Left lung (tissue), 4 donors: ENCODE measurements at regions not wholly inside any gene's neighbourhood (a gene's known extent, or its start where the extent isn't known, plus 50 kb on each side); places are given as distances from the start of the nearest gene placed in this dataset.

ENCODE experiments used
- ATAC-seq: fragments of 200-7000 bp; cut with Tn5 transposase; one replicate; pipeline ENCODE4 v1.9.1; 2020; ENCODE audit warnings: moderate library complexity
- DNase-seq, 4 donors: peaks; one replicate each; pipeline ENCODE4 v3.0.0-alpha.2; 2013 to 2020
- H3K27ac ChIP-seq, 2 donors: fragments of 200-600 bp; sonication (generic) in 1 of 2; one replicate each; pipeline versions ENCODE4 v1.5.0 to v1.8.0; 2020 to 2021
- H3K27me3 ChIP-seq, 2 donors: fragments of 200-600 bp; sonication (generic) in 1 of 2; one replicate each; pipeline versions ENCODE4 v1.5.0 to v1.8.0; 2020 to 2021
- H3K36me3 ChIP-seq, 2 donors: fragments of 200-600 bp; sonication (generic) in 1 of 2; one replicate each; pipeline versions ENCODE4 v1.5.0 to v1.8.0; 2020 to 2021
- H3K4me1 ChIP-seq, 2 donors: fragments of 200-600 bp; one replicate each; pipeline ENCODE4 v1.8.0; 2021
- H3K4me3 ChIP-seq, 2 donors: fragments of 200-600 bp; sonication (generic) in 1 of 2; one replicate each; pipeline versions ENCODE4 v1.5.0 to v1.8.0; 2020 to 2021; ENCODE audit warnings: mild to moderate bottlenecking in 1 of 2
- H3K9me3 ChIP-seq, 2 donors: fragments of 200-600 bp; sonication (generic) in 1 of 2; one replicate each; pipeline versions ENCODE4 v1.5.0 to v1.8.0; 2020 to 2021
- intact Hi-C, 2 donors: fragments of 100-400 bp; cut with DNase I; formaldehyde crosslinking; loops; one replicate each; pipeline versions ENCODE4 v1.11.2 to v1.14.2; 2022
- TF ChIP-seq, protein P1 (sequence below), 2 donors: fragments of 200-600 bp; sonication (generic) in 1 of 2; IDR thresholded peaks; one replicate each; pipeline versions ENCODE4 v1.5.0 to v1.8.0; 2021; ENCODE audit warnings: antibody characterized with exemption in 2 of 2
- donor health status: DM: no; HTN: yes; CAD: no.
- donor health status: DM: no; HTN: no; CAD: no.

DNA sequence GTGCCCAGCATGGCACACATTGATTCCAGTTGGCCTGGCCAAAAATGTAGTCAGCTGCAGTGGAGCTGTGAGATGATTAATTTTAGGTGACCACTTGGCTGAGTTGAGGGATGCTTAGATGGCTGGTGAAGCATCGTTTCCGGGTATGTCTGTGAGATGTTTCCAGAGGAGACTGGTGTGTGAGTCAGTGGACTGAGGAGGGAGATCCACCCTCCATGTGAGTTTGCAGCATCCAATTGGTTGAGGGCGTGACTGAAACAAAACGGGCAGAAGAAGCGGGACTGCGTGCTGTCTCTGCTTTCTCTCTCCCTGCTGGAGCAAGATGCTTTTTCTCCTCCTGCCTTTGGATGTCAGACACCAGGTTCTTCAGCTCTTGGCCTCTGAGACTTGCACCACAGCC is 68.2 kb upstream of the DSCAM start:
- H3K36me3 ChIP-seq, result no peaks in the 10 kb centered on the region
- H3K4me3 ChIP-seq, result no peak overlapping the region
- ATAC-seq (no peak), DNase-seq (no peak)
- no peaks in the 10 kb centered on the region for H3K27me3 ChIP-seq
- H3K4me1 ChIP-seq, result no peaks in the 10 kb centered on the region
- no peak overlapping the region for H3K27ac ChIP-seq
- TF ChIP-seq, protein P1, sequence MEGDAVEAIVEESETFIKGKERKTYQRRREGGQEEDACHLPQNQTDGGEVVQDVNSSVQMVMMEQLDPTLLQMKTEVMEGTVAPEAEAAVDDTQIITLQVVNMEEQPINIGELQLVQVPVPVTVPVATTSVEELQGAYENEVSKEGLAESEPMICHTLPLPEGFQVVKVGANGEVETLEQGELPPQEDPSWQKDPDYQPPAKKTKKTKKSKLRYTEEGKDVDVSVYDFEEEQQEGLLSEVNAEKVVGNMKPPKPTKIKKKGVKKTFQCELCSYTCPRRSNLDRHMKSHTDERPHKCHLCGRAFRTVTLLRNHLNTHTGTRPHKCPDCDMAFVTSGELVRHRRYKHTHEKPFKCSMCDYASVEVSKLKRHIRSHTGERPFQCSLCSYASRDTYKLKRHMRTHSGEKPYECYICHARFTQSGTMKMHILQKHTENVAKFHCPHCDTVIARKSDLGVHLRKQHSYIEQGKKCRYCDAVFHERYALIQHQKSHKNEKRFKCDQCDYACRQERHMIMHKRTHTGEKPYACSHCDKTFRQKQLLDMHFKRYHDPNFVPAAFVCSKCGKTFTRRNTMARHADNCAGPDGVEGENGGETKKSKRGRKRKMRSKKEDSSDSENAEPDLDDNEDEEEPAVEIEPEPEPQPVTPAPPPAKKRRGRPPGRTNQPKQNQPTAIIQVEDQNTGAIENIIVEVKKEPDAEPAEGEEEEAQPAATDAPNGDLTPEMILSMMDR (IDR thresholded peaks at IDR 0.05), result no peak
- intact Hi-C loops, result no loop called here
- peaks cover 0 to 3% of the 10 kb centered on the region in 2 donors for H3K9me3 ChIP-seq

DNA sequence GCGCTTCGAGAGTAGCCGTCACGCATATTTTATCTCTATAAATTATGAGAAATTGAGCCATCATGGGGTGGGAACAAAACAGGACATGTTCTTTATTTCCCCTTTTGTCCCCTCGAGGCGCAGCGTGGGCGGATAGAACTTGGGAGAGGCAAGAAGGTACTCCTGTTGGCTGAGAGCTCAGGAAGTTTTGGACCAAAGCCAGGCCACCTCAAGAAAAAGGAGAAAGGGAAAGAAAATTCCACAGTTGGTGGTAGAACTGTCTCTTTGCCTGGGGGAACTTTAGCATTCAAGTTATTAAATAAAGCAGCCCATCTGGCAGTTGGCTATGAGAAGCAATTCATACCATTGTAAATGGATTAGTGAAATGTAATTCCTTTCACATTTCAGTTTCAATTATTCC is 76.4 kb upstream of the DSCAM start:
- ATAC-seq, result no peak
- Histone ChIP-seq H3K4me1 (no peaks in the 10 kb centered on the region), H3K9me3 (peaks cover 0 to 13% of the 10 kb centered on the region in 2 donors), H3K27ac (no peak overlapping the region), H3K27me3 (no peaks in the 10 kb centered on the region), H3K4me3 (no peak overlapping the region), H3K36me3 (no peaks in the 10 kb centered on the region)
- intact Hi-C loops, result no loop called here
- TF ChIP-seq, protein P1 (IDR thresholded peaks at IDR 0.05), result no peak
- no peak for DNase-seq

DNA sequence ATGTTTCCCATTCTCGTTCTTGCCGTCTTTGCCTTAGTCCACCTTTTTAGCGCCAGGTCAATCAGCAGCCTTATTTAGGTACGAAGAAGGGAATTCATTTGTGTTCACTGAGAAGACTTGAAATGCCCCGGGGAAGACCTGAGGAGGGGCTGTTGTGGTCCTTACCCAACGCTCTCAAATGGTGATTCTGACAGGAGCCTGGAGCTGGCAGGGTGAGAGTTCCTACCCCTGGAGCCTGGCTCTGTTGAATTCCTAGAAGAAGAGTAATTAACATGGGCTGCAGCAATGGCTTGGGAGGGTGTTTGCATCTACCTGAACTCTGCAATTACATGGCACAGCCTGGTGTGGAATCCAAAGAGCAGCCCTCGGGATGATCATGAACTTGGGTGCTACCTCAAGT is 76.9 kb upstream of the DSCAM start:
- Histone ChIP-seq H3K4me1 (no peaks in the 10 kb centered on the region), H3K9me3 (peaks cover 0 to 18% of the 10 kb centered on the region in 2 donors), H3K36me3 (no peaks in the 10 kb centered on the region), H3K4me3 (no peak overlapping the region), H3K27me3 (no peaks in the 10 kb centered on the region), H3K27ac (no peak overlapping the region)
- ATAC-seq, result no peak
- TF ChIP-seq, protein P1 (IDR thresholded peaks at IDR 0.05), result no peak
- intact Hi-C loops, result no loop called here
- DNase-seq, result no peak

DNA sequence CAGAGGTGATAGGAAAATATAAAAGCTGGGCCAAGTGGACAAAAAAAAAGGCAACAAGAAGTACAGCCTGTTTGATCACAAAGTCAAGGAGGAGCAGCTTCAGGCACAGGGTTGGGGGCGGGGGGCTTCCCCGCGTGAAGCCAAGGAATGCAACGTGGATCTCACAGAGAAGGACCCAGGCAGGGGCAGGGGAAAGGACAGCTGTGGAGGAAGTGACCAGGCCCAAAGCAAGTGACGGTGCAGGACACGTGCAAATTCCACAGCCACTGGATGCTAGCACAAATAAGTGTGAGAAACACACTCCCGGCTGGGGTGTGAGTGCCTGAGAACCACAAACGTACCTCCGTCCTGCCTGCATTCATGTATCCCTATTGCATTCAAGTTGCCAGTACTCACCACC is 77.7 kb upstream of the DSCAM start:
- intact Hi-C loops, result no loop called here
- H3K9me3 ChIP-seq, result peaks cover 0 to 23% of the 10 kb centered on the region in 2 donors
- H3K27ac ChIP-seq, result no peak overlapping the region
- no peaks in the 10 kb centered on the region for H3K36me3 ChIP-seq
- no peaks in the 10 kb centered on the region for H3K4me1 ChIP-seq
- ATAC-seq, result no peak
- no peak for DNase-seq
- H3K27me3 ChIP-seq, result no peaks in the 10 kb centered on the region
- TF ChIP-seq, protein P1 (IDR thresholded peaks at IDR 0.05), result no peak
- no peak overlapping the region for H3K4me3 ChIP-seq

DNA sequence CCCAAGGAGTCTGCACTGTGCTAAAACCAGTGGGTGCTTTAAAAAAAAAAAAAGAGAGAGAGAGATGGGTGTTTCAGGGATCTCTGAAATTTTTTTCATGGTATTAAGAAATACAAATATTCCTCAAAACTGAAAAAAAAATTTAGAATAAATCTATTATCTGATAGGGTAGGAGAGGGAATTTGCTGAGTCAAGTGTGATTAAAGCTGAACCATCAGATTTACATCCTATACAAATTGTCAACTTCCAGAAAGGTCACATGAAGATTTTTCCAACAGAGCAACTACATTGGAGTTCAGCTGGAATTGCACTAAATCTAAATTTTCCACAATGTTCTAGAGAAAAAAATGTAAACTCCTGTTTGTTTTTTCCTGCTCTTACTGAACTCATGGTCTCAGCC is 79.3 kb upstream of the DSCAM start:
- TF ChIP-seq, protein P1 (IDR thresholded peaks at IDR 0.05), result no peak

More for the DNA sequence above, 79.3 kb upstream of the DSCAM start:
- intact Hi-C loops, result no loop called here
- Histone ChIP-seq H3K27me3 (no peaks in the 10 kb centered on the region), H3K9me3 (peaks cover 0 to 30% of the 10 kb centered on the region in 2 donors), H3K36me3 (no peaks in the 10 kb centered on the region), H3K27ac (no peak overlapping the region), H3K4me3 (no peak overlapping the region), H3K4me1 (no peaks in the 10 kb centered on the region)
- DNase-seq (no peak), ATAC-seq (no peak)
